CD14-positive monocyte (primary cell): ENCODE measurements at regions not wholly inside any gene's neighbourhood (a gene's known extent, or its start where the extent isn't known, plus 50 kb on each side); places are given as distances from the start of the nearest gene placed in this dataset.

Experiments used
- DNase-seq, 3 donors: peaks; one replicate each; pipeline ENCODE4 v3.0.0-alpha.2; 2011 to 2022
- H2AFZ ChIP-seq: 2 replicates; pipeline ENCODE4 v1.6.0; 2012; ENCODE audit warnings: mild to moderate bottlenecking, low read depth, low read length, inconsistent platforms; ENCODE audit not compliant: insufficient read depth, poor library complexity, severe bottlenecking
- H3K27ac ChIP-seq, 2 donors: 1 replicate in 1 of 2; 2 replicates in 1 of 2; pipeline ENCODE4 v1.5.1; 2012 to 2013; ENCODE audit warnings: low read length in 2 of 2, control low read depth in 1 of 2, inconsistent platforms in 1 of 2, low read depth in 1 of 2, mild to moderate bottlenecking in 1 of 2
- H3K27me3 ChIP-seq, 2 donors: one replicate each; pipeline versions ENCODE4 v1.6.0 to v1.6.1; 2011 to 2013; ENCODE audit warnings: low read length in 2 of 2; ENCODE audit not compliant: control insufficient read depth in 2 of 2, insufficient read depth in 2 of 2
- H3K36me3 ChIP-seq, 2 donors: replicated peaks in 1 of 2; 1 replicate in 1 of 2; 2 replicates in 1 of 2; pipeline versions ENCODE4 v1.5.1 to v1.6.1; 2012 to 2013; ENCODE audit warnings: low read length in 2 of 2, control low read depth in 1 of 2, inconsistent platforms in 1 of 2, mild to moderate bottlenecking in 1 of 2; ENCODE audit not compliant: insufficient read depth in 2 of 2, control insufficient read depth in 1 of 2
- H3K4me1 ChIP-seq, 2 donors: 1 replicate in 1 of 2; 2 replicates in 1 of 2; pipeline versions ENCODE4 v1.5.1 to v1.6.1; 2012 to 2013; ENCODE audit warnings: low read length in 2 of 2, control low read depth in 1 of 2, inconsistent platforms in 1 of 2, mild to moderate bottlenecking in 1 of 2, moderate library complexity in 1 of 2; ENCODE audit not compliant: insufficient read depth in 2 of 2, control insufficient read depth in 1 of 2
- H3K4me2 ChIP-seq: replicated peaks from 2 replicates; pipeline ENCODE3; 2012; ENCODE audit warnings: low read length, moderate library complexity, mild to moderate bottlenecking; ENCODE audit not compliant: poor library complexity, severe bottlenecking; ENCODE audit errors: extremely low read depth
- H3K4me3 ChIP-seq, 3 experiments: fragments of 200-600 bp in 1 of 3; sonication (generic) in 1 of 3; replicated peaks in 1 of 3; 1 replicate in 2 of 3; 2 replicates in 1 of 3; pipeline ENCODE4 v1.5.1; 2011 to 2013; ENCODE audit warnings: low read length in 3 of 3, mild to moderate bottlenecking in 3 of 3, control low read depth in 2 of 3, low read depth in 2 of 3, inconsistent platforms in 1 of 3, moderate library complexity in 1 of 3
- H3K79me2 ChIP-seq: 2 replicates; pipeline ENCODE4 v1.6.0; 2012; ENCODE audit warnings: mild to moderate bottlenecking, control low read depth, inconsistent platforms, low read length, moderate library complexity; ENCODE audit not compliant: insufficient read depth
- H3K9ac ChIP-seq: 2 replicates; pipeline ENCODE4 v1.6.0; 2017; ENCODE audit warnings: low read length, mild to moderate bottlenecking; ENCODE audit not compliant: insufficient read depth, poor library complexity, severe bottlenecking
- H3K9me3 ChIP-seq, 2 donors: replicated peaks in 1 of 2; 1 replicate in 1 of 2; 2 replicates in 1 of 2; pipeline versions ENCODE4 v1.5.1 to v1.6.1; 2012 to 2013; ENCODE audit warnings: low read length in 2 of 2, control low read depth in 1 of 2; ENCODE audit not compliant: control insufficient read depth in 1 of 2, insufficient read depth in 1 of 2
- H4K20me1 ChIP-seq: 2 replicates; pipeline ENCODE4 v1.6.0; 2012; ENCODE audit warnings: mild to moderate bottlenecking, low read length, control low read depth, moderate library complexity; ENCODE audit not compliant: insufficient read depth
- H3K27ac Mint-ChIP-seq, 7 donors: one replicate each; pipeline ENCODE4 v1.8.0; 2020; ENCODE audit warnings: mild to moderate bottlenecking in 7 of 7, mixed read lengths in 7 of 7, moderate library complexity in 6 of 7, inconsistent platforms in 2 of 7
- H3K27me3 Mint-ChIP-seq, 3 donors: one replicate each; pipeline ENCODE4 v1.8.0; 2021 to 2022; ENCODE audit warnings: low read depth in 3 of 3, mild to moderate bottlenecking in 3 of 3, mixed read lengths in 3 of 3, moderate library complexity in 3 of 3, inconsistent platforms in 1 of 3
- H3K36me3 Mint-ChIP-seq, 2 donors: one replicate each; pipeline ENCODE4 v1.8.0; 2020; ENCODE audit warnings: mixed read lengths in 2 of 2, inconsistent platforms in 1 of 2, mild to moderate bottlenecking in 1 of 2
- H3K4me1 Mint-ChIP-seq: one replicate; pipeline ENCODE4 v1.8.0; 2020; ENCODE audit warnings: mild to moderate bottlenecking, mixed read lengths
- H3K4me3 Mint-ChIP-seq, 2 donors: one replicate each; pipeline ENCODE4 v1.8.0; 2020; ENCODE audit warnings: mild to moderate bottlenecking in 2 of 2, mixed read lengths in 2 of 2, moderate library complexity in 1 of 2
- H3K9me3 Mint-ChIP-seq, 7 donors: one replicate each; pipeline ENCODE4 v1.8.0; 2020 to 2022; ENCODE audit warnings: mixed read lengths in 7 of 7, mild to moderate bottlenecking in 6 of 7, moderate library complexity in 6 of 7, inconsistent platforms in 2 of 7
- CTCF ChIP-seq: fragments of 200-600 bp; IDR thresholded peaks from one replicate; pipeline ENCODE4 v1.8.0; 2022; ENCODE audit warnings: antibody characterized with exemption, mild to moderate bottlenecking
- WGBS: methylation state at CpG from one replicate; pipeline ENCODE4 v1.1.5; 2013; ENCODE audit warnings: missing lambda C conversion rate; ENCODE audit not compliant: insufficient coverage; 5-methylcytosine and 5-hydroxymethylcytosine counted together
- intact Hi-C, 2 donors: fragments of 100-400 bp; cut with micrococcal nuclease; formaldehyde crosslinking; loops; one replicate each; pipeline versions ENCODE4 v1.15.0 to v1.15.1; 2023

- intact Hi-C loops, result no loop called here
- Mint-ChIP-seq H3K4me1 (no peaks in the 10 kb centered on the region), H3K9me3 (peaks cover 3 to 16% (median 5%) of the 10 kb centered on the region in 7 donors)
Observed at GRCh38 chr9:80074439-80074838, 502.7 kb downstream of the TLE4 start.

DNA sequence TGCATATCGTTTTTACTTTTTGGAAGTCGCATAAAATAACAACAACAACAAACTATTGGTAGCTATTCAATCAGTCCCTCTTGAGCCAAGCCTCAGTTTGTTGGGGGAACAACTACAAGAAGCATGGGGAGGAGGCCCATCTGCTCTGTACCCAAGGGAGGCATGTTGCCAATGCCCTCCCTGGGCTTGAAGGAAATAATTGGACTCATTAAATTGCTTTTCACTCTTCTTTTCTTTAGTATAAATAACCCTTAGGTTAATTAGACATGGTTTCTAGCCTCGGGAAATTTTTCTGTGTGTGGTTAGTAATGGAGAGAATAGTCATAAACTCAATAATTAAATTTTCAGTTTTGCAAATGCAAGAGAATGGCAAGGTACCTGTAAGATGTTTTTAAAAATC is 500.7 kb downstream of the TLE4 start:
- Histone ChIP-seq H3K9ac (no peak overlapping the region), H3K9me3 (peaks cover 0 to 5% of the 10 kb centered on the region in 2 donors), H3K4me1 (no peaks in the 10 kb centered on the region), H4K20me1 (no peaks in the 10 kb centered on the region), H3K36me3 (no peaks in the 10 kb centered on the region), H3K4me2 (no peak overlapping the region), H3K4me3 (no peak overlapping the region), H3K27ac (no peak overlapping the region), H3K27me3 (no peaks in the 10 kb centered on the region), H2AFZ (no peak overlapping the region), H3K79me2 (no peaks in the 10 kb centered on the region)
- H3K27ac Mint-ChIP-seq, result no peak overlapping the region
- TF ChIP-seq CTCF, result no peak
- no peaks in the 10 kb centered on the region for H3K4me1 Mint-ChIP-seq
- DNase-seq, result no peak
- no CpG with 5 or more reads among the region's 3 CpGs for WGBS
- H3K36me3 Mint-ChIP-seq, result no peaks in the 10 kb centered on the region
- peaks cover 1 to 14% (median 7%) of the 10 kb centered on the region in 7 donors for H3K9me3 Mint-ChIP-seq
- H3K4me3 Mint-ChIP-seq, result no peak overlapping the region
- no peaks in the 10 kb centered on the region for H3K27me3 Mint-ChIP-seq
- intact Hi-C loops, result no loop called here

More at GRCh38 chr9:80074439-80074838, 502.7 kb downstream of the TLE4 start:
- H3K27ac Mint-ChIP-seq, result no peak overlapping the region
- no peak overlapping the region for H2AFZ ChIP-seq
- H3K27ac ChIP-seq, result no peak overlapping the region
- H3K36me3 ChIP-seq, result no peaks in the 10 kb centered on the region
- H3K79me2 ChIP-seq, result no peaks in the 10 kb centered on the region
- no peak overlapping the region for H3K9ac ChIP-seq
- no peak overlapping the region for H3K4me3 Mint-ChIP-seq
- H3K9me3 ChIP-seq, result peaks cover 0 to 7% of the 10 kb centered on the region in 2 donors
- H3K27me3 ChIP-seq, result no peaks in the 10 kb centered on the region
- no peaks in the 10 kb centered on the region for H3K27me3 Mint-ChIP-seq
- no peak for DNase-seq
- TF ChIP-seq CTCF, result no peak
- no peaks in the 10 kb centered on the region for H3K36me3 Mint-ChIP-seq
- H3K4me2 ChIP-seq, result no peak overlapping the region
- 82% methylated on average over 3 of the region's 5 CpGs for WGBS
- H3K4me3 ChIP-seq, result no peak overlapping the region
- no peaks in the 10 kb centered on the region for H3K4me1 ChIP-seq
- no peaks in the 10 kb centered on the region for H4K20me1 ChIP-seq
